Heart left ventricle (tissue), 13 donors: ENCODE measurements at regions not wholly inside any gene's neighbourhood (a gene's known extent, or its start where the extent isn't known, plus 50 kb on each side); places are given as distances from the start of the nearest gene placed in this dataset.

ENCODE experiments used
- POLR2A ChIP-seq, 2 donors: fragments of 450-650 bp; IDR thresholded peaks; one replicate each; pipeline ENCODE4 v1.6.1; 2017; ENCODE audit warnings: antibody characterized with exemption in 2 of 2, mild to moderate bottlenecking in 2 of 2, moderate library complexity in 2 of 2
- TF ChIP-seq, protein P1 (sequence below), 12 donors: fragments of 200-600 bp; sonication (generic) in 4 of 12; IDR thresholded peaks; one replicate each; pipeline versions ENCODE4 v1.5.0 to v1.8.0; 2018 to 2022; ENCODE audit warnings: antibody characterized with exemption in 12 of 12, mild to moderate bottlenecking in 5 of 12
- donor health status: ischemic (EF 13 %, LVEDD 7.1; RV severe dilation, severe dysfunction).
- donor health status: DM: no; HTN: yes; CAD: no.
- donor health status: DM: no; HTN: no; CAD: no.
- donor health status: ischemic (EF 25% LVEDD 6.9; RV normal size, moderate dysfunction).
- donor health status: ischemic (EF 25% LVEDD 5.7; RV mildly dilated, moderate dysfunction).
- donor health status: ischemic (EF 35%, LVEDD 5.7; RV mildly dilated, moderate dysfunction).
- donor health status: nonischemic (EF 11% LVEDD 7.7; RV severe dilation, severe dysfunction).
- donor health status: DM: yes; HTN: yes; CAD: no.
- donor health status: PGD.
- donor health status: ischemic (EF 29% LVEDD 5.4; RV normal size, mild dysfunction).
- donor health status: nonischemic (EF 23%, LVEDD 6.1; RV moderate dilation, normal function).

DNA sequence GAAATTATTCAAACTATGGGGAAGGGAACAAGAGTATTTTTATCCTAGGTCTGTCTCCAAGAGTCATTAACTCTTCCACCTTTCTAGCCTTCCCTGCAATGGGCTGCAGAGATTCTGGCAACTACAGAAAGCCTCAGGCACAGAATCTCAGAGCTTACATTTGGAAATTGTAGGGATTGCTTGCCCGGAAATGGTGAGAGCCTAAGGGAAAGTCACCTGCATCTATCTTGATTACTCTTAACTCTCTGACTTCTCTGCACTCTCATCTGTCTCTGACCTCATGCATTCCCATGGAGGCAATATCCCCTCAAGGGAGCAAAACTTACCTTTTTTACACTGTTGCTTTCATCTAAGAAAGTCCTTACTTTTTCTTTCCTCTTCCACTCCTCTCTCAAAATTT, 513.2 kb upstream of the MARCKS start:
- TF ChIP-seq, protein P1, sequence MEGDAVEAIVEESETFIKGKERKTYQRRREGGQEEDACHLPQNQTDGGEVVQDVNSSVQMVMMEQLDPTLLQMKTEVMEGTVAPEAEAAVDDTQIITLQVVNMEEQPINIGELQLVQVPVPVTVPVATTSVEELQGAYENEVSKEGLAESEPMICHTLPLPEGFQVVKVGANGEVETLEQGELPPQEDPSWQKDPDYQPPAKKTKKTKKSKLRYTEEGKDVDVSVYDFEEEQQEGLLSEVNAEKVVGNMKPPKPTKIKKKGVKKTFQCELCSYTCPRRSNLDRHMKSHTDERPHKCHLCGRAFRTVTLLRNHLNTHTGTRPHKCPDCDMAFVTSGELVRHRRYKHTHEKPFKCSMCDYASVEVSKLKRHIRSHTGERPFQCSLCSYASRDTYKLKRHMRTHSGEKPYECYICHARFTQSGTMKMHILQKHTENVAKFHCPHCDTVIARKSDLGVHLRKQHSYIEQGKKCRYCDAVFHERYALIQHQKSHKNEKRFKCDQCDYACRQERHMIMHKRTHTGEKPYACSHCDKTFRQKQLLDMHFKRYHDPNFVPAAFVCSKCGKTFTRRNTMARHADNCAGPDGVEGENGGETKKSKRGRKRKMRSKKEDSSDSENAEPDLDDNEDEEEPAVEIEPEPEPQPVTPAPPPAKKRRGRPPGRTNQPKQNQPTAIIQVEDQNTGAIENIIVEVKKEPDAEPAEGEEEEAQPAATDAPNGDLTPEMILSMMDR (IDR thresholded peaks at IDR 0.05) = no peak
- TF ChIP-seq POLR2A (IDR thresholded peaks at IDR 0.05) = no peak
